ENCODE measurements at regions not wholly inside any gene's neighbourhood (a gene's known extent, or its start where the extent isn't known, plus 50 kb on each side); places are given as distances from the start of the nearest gene placed in this dataset.
"Not testable (repeated sequence)": the region's sequence is repeated elsewhere in the genome, so short reads cannot be mapped to it uniquely, and the experiment has no call there.

GRCh38 chr20:30484009-30484748 is 773.3 kb upstream of the DEFB115 start:
- DNase-seq (ENCODE audit: low read depth in 2 of 2), result no peak

GRCh38 chr20:30484749-30485070 is 772.8 kb upstream of the DEFB115 start:
- no peak for DNase-seq (ENCODE audit: low read depth in 2 of 2)

GRCh38 chr20:30485331-30486102 is 771.9 kb upstream of the DEFB115 start:
- no peak for DNase-seq (ENCODE audit: low read depth in 2 of 2)

GRCh38 chr20:30486103-30486478 is 771.4 kb upstream of the DEFB115 start:
- DNase-seq (ENCODE audit: low read depth in 2 of 2), result no peak

- not testable (repeated sequence) for DNase-seq (ENCODE audit: low read depth in 2 of 2)
Measured at GRCh38 chr20:30487461-30487860, 770.0 kb upstream of the DEFB115 start.

GRCh38 chr20:30487947-30488926 is 769.2 kb upstream of the DEFB115 start:
- DNase-seq (ENCODE audit: low read depth in 2 of 2), result no peak

GRCh38 chr20:30488941-30489613 is 768.4 kb upstream of the DEFB115 start:
- DNase-seq (ENCODE audit: low read depth in 2 of 2), result no peak

- no peak for DNase-seq (ENCODE audit: low read depth in 2 of 2)
Measured at GRCh38 chr20:30489614-30490003, 767.9 kb upstream of the DEFB115 start.

- DNase-seq (ENCODE audit: low read depth in 2 of 2), result no peak
Measured at GRCh38 chr20:30491016-30491415, 766.4 kb upstream of the DEFB115 start.

GRCh38 chr20:30496656-30497055 is 760.8 kb upstream of the DEFB115 start:
- DNase-seq (ENCODE audit: low read depth in 2 of 2), result not testable (repeated sequence)

- not testable (repeated sequence) for DNase-seq (ENCODE audit: low read depth in 2 of 2)
Measured at GRCh38 chr20:30497191-30497590, 760.3 kb upstream of the DEFB115 start.

- no peak for DNase-seq (ENCODE audit: low read depth in 2 of 2)
Measured at GRCh38 chr20:30499123-30499522, 758.3 kb upstream of the DEFB115 start.

- DNase-seq (ENCODE audit: low read depth in 2 of 2), result not testable (repeated sequence)
Measured at GRCh38 chr20:30499716-30500446, 757.6 kb upstream of the DEFB115 start.

GRCh38 chr20:30500447-30500820 is 757.0 kb upstream of the DEFB115 start:
- DNase-seq (ENCODE audit: low read depth in 2 of 2), result not testable (repeated sequence)

- no peak for DNase-seq (ENCODE audit: low read depth in 2 of 2)
Measured at GRCh38 chr20:30500829-30501440, 756.5 kb upstream of the DEFB115 start.

- DNase-seq (ENCODE audit: low read depth in 2 of 2), result no peak
Measured at GRCh38 chr20:30502670-30503069, 754.8 kb upstream of the DEFB115 start.

- not testable (repeated sequence) for DNase-seq (ENCODE audit: low read depth in 2 of 2)
Measured at GRCh38 chr20:30503204-30503603, 754.3 kb upstream of the DEFB115 start.

GRCh38 chr20:30503992-30504570 is 753.4 kb upstream of the DEFB115 start:
- no peak for DNase-seq (ENCODE audit: low read depth in 2 of 2)

GRCh38 chr20:30505566-30505965 is 751.9 kb upstream of the DEFB115 start:
- no peak for DNase-seq (ENCODE audit: low read depth in 2 of 2)

GRCh38 chr20:30506100-30506499 is 751.4 kb upstream of the DEFB115 start:
- DNase-seq (ENCODE audit: low read depth in 2 of 2), result no peak
